Panc1 (cell line): ENCODE measurements at regions not wholly inside any gene's neighbourhood (a gene's known extent, or its start where the extent isn't known, plus 50 kb on each side); places are given as distances from the start of the nearest gene placed in this dataset.

Experiments used
- ATAC-seq: fragments of 200-7000 bp; cut with Tn5 transposase; 2 replicates; pipeline ENCODE4 v1.9.1; 2020; ENCODE audit warnings: mild to moderate bottlenecking, moderate library complexity
- BruUV-seq: library from RNA; stranded (reverse); fragments of 400-500 nt; replicated peaks from 2 replicates; lab custom pipeline; 2021; lab: Mats Ljungman, UMichigan
- CTCF ChIA-PET: fragments of 300-600 bp; sonication (Branson Sonifier 250); formaldehyde crosslinking; loops from one replicate; lab custom pipeline; 2022; ENCODE audit warnings: antibody characterized with exemption; lab: Charles Lee
- POLR2A ChIA-PET: fragments of 300-600 bp; sonication (Branson Sonifier 250); formaldehyde crosslinking; loops from one replicate; lab custom pipeline; 2022; ENCODE audit warnings: antibody characterized with exemption; lab: Charles Lee
- DNase-seq: peaks from one replicate; pipeline ENCODE4 v3.0.0-alpha.2; 2010; ENCODE audit warnings: low read depth, low spot score
- H3K27ac ChIP-seq: 2 replicates; pipeline ENCODE4 v1.5.1; 2011; ENCODE audit warnings: mild to moderate bottlenecking, low read length, inconsistent platforms
- H3K27me3 ChIP-seq: fragments of 200-500 bp; sonication (Bioruptor generic); 2 replicates; pipeline ENCODE4 v1.6.0; 2014; ENCODE audit warnings: low read length, inconsistent platforms; ENCODE audit not compliant: control insufficient read depth, insufficient read depth
- H3K36me3 ChIP-seq: fragments of 200-500 bp; sonication (Bioruptor generic); 2 replicates; pipeline ENCODE4 v1.5.1; 2014; ENCODE audit warnings: inconsistent platforms, mild to moderate bottlenecking, low read length, moderate library complexity; ENCODE audit not compliant: control insufficient read depth, insufficient read depth
- H3K4me1 ChIP-seq: 2 replicates; pipeline ENCODE4 v1.5.1; 2011; ENCODE audit warnings: inconsistent platforms, mild to moderate bottlenecking, low read length, moderate library complexity; ENCODE audit not compliant: control insufficient read depth, insufficient read depth
- H3K4me3 ChIP-seq, 2 experiments: 2 replicates each; pipeline ENCODE4 v1.5.1; 2011 to 2012; ENCODE audit warnings: low read depth in 2 of 2, low read length in 2 of 2, mild to moderate bottlenecking in 2 of 2, inconsistent platforms in 1 of 2, moderate library complexity in 1 of 2
- H3K9me3 ChIP-seq: fragments of 200-500 bp; sonication (Bioruptor generic); 2 replicates; pipeline ENCODE4 v1.5.1; 2014; ENCODE audit warnings: low read depth, mild to moderate bottlenecking, inconsistent platforms, low read length, moderate library complexity; ENCODE audit not compliant: control insufficient read depth, insufficient read depth
- CTCF ChIP-seq: fragments of 450-650 bp; IDR thresholded peaks from 2 replicates; pipeline ENCODE4 v1.5.1; 2017; ENCODE audit warnings: mild to moderate bottlenecking
- POLR2AphosphoS5 ChIP-seq: IDR thresholded peaks from 2 replicates; pipeline ENCODE4 v1.6.1; 2012; ENCODE audit warnings: mild to moderate bottlenecking, low read depth, low read length, moderate library complexity
- REST ChIP-seq, 2 experiments: IDR thresholded peaks; 2 replicates each; pipeline ENCODE4 v1.6.1; 2011 to 2012; ENCODE audit warnings: low read depth in 2 of 2, control low read depth in 1 of 2, low read length in 1 of 2, mild to moderate bottlenecking in 1 of 2, moderate library complexity in 1 of 2; ENCODE audit not compliant: insufficient read depth in 1 of 2
- SIN3A ChIP-seq: IDR thresholded peaks from 2 replicates; pipeline ENCODE4 v1.6.1; 2012; ENCODE audit warnings: low read depth, mild to moderate bottlenecking, low read length, moderate library complexity, borderline replicate concordance; ENCODE audit not compliant: insufficient read depth
- TCF7L2 ChIP-seq: IDR thresholded peaks from 2 replicates; pipeline ENCODE4 v1.6.1; 2011; ENCODE audit warnings: mild to moderate bottlenecking, low read depth, low read length, inconsistent platforms
- in situ Hi-C: cut with HindIII; loops from 2 replicates; pipeline ENCODE4 v1.10.0; 2016; ENCODE audit warnings: low sequenced_read_pairs, low pct_unique_long_range_greater_than_20kb
- intact Hi-C: fragments of 100-400 bp; cut with micrococcal nuclease; formaldehyde crosslinking; loops from one replicate; pipeline ENCODE4 v1.10.0; 2022; ENCODE audit not compliant: unreplicated experiment

GRCh38 chr1:221462345-221462744, 279.5 kb downstream of the DUSP10 start:
- no peak for DNase-seq
- H3K4me3 ChIP-seq, result no peak overlapping the region
- ATAC-seq, result no peak
- POLR2A ChIA-PET, result no interaction called here
- H3K4me1 ChIP-seq, result no peaks in the 10 kb centered on the region
- CTCF ChIA-PET, result no interaction called here
- intact Hi-C loops, result no loop called here
- no TSS peak for BruUV-seq
- no peak overlapping the region for H3K27ac ChIP-seq
- no peaks in the 10 kb centered on the region for H3K9me3 ChIP-seq
- TF ChIP-seq POLR2AphosphoS5, result no peak
- no peak for TF ChIP-seq REST (IDR thresholded peaks at IDR 0.05; ENCODE audit: insufficient read depth in 1 of 2, low read depth in 2 of 2, low read length in 1 of 2)
- TF ChIP-seq TCF7L2, result no peak
- no peak for TF ChIP-seq CTCF
- no peak for TF ChIP-seq SIN3A
- no peaks in the 10 kb centered on the region for H3K36me3 ChIP-seq
- in situ Hi-C loops, result no loop called here
- no peaks in the 10 kb centered on the region for H3K27me3 ChIP-seq

GRCh38 chr1:221468546-221468945, 273.3 kb downstream of the DUSP10 start:
- Histone ChIP-seq H3K9me3 (0 out of 2 replicates have a peak, but pooled peaks cover 3% of the 10 kb centered on the region), H3K27me3 (no peaks in the 10 kb centered on the region), H3K4me3 (no peak overlapping the region), H3K4me1 (no peaks in the 10 kb centered on the region), H3K36me3 (no peaks in the 10 kb centered on the region), H3K27ac (no peak overlapping the region)
- BruUV-seq, result no TSS peak
- DNase-seq (no peak), ATAC-seq (no peak)
- CTCF ChIA-PET, result no interaction called here
- TF ChIP-seq REST (IDR thresholded peaks at IDR 0.05; ENCODE audit: insufficient read depth in 1 of 2, low read depth in 2 of 2, low read length in 1 of 2), result no peak
- TF ChIP-seq CTCF, result no peak
- no peak for TF ChIP-seq SIN3A
- TF ChIP-seq POLR2AphosphoS5, result no peak
- in situ Hi-C loops (no loop called here), intact Hi-C loops (no loop called here)
- POLR2A ChIA-PET, result no interaction called here
